A549 (cell line): ENCODE measurements at regions not wholly inside any gene's neighbourhood (a gene's known extent, or its start where the extent isn't known, plus 50 kb on each side); places are given as distances from the start of the nearest gene placed in this dataset.

Experiments used
- ATAC-seq, 2 experiments: fragments of 200-7000 bp in 1 of 2; fragments of >200 bp in 1 of 2; cut with Nextera tagmentation in 1 of 2; cut with Tn5 transposase in 1 of 2; 3 replicates each; pipeline versions ENCODE4 v1.8.0 to v1.9.1; 2018 to 2020; ENCODE audit warnings: mild to moderate bottlenecking in 1 of 2, moderate library complexity in 1 of 2
- CTCF ChIA-PET: fragments of 300-600 bp; sonication (Branson Sonifier 250); formaldehyde crosslinking; extraction: SDS; loops from one replicate; lab custom pipeline; 2021; ENCODE audit warnings: antibody characterized with exemption, inconsistent platforms; lab: Yijun Ruan, JAX
- POLR2A ChIA-PET: fragments of 350-600 bp; formaldehyde crosslinking; extraction: SDS; loops from one replicate; lab custom pipeline; 2021; ENCODE audit warnings: antibody characterized with exemption, inconsistent platforms; lab: Yijun Ruan, JAX
- DNase-seq, 2 experiments: peaks; one replicate each; pipeline versions ENCODE4 v3.0.0 to v3.0.0-alpha.2; 2011 to 2016; ENCODE audit warnings: low read depth in 1 of 2, low spot score in 1 of 2
- FAIRE-seq: peaks from 2 replicates; lab custom pipeline; 2011; peaks lifted over from hg19 to GRCh38; lab: Jason Lieb, UNC
- H3K27ac ChIP-seq, 2 experiments: fragments of >200 bp; sonication (Bioruptor Twin); formaldehyde crosslinking; 3 replicates each; pipeline ENCODE4 v1.5.1; 2016 to 2017
- H3K4me1 ChIP-seq: fragments of >200 bp; sonication (Bioruptor Twin); formaldehyde crosslinking; 3 replicates; pipeline ENCODE4 v1.6.1; 2016
- H3K4me2 ChIP-seq: fragments of >200 bp; sonication (Bioruptor Twin); formaldehyde crosslinking; 3 replicates; pipeline ENCODE4 v1.6.1; 2016
- H3K4me3 ChIP-seq: fragments of >200 bp; sonication (Bioruptor Twin); formaldehyde crosslinking; 3 replicates; pipeline ENCODE4 v1.5.1; 2016
- H3K9me3 ChIP-seq: fragments of >200 bp; sonication (Bioruptor Twin); formaldehyde crosslinking; 3 replicates; pipeline ENCODE4 v1.6.1; 2016
- BHLHE40 ChIP-seq: IDR thresholded peaks from 2 replicates; pipeline ENCODE4 v1.6.1; 2012; ENCODE audit warnings: low read depth, low read length, inconsistent platforms
- CBX2 ChIP-seq: fragments of 200-600 bp; sonication (generic); IDR thresholded peaks from 2 replicates; pipeline ENCODE4 v1.6.1; 2016; ENCODE audit warnings: low read depth, mild to moderate bottlenecking, borderline replicate concordance
- CBX8 ChIP-seq: fragments of 200-600 bp; sonication (generic); IDR thresholded peaks from 2 replicates; pipeline ENCODE4 v1.6.1; 2016
- CEBPB ChIP-seq, 2 experiments: fragments of >200 bp in 1 of 2; sonication (Bioruptor Twin) in 1 of 2; formaldehyde crosslinking in 1 of 2; IDR thresholded peaks; 2 replicates each; pipeline ENCODE4 v1.6.1; 2012 to 2016
- FOSL2 ChIP-seq, 2 experiments: fragments of 450-650 bp in 1 of 2; fragments of >200 bp in 1 of 2; sonication (Bioruptor Twin) in 1 of 2; formaldehyde crosslinking; IDR thresholded peaks; 2 replicates each; pipeline versions ENCODE4 v1.5.0 to v1.6.1; 2016 to 2020; ENCODE audit warnings: mild to moderate bottlenecking in 1 of 2, moderate library complexity in 1 of 2
- HOXA7 ChIP-seq: fragments of 250-450 bp; sonication (Bioruptor Pico); IDR thresholded peaks from 2 replicates; pipeline ENCODE4 v1.5.0; 2020; ENCODE audit warnings: mild to moderate bottlenecking, moderate library complexity
- HOXB13 ChIP-seq: fragments of 250-450 bp; sonication (Bioruptor Pico); IDR thresholded peaks from 2 replicates; pipeline ENCODE4 v1.5.0; 2020; ENCODE audit warnings: low read depth, mild to moderate bottlenecking, moderate library complexity
- HOXB5 ChIP-seq: fragments of 250-450 bp; sonication (Bioruptor Pico); IDR thresholded peaks from 2 replicates; pipeline ENCODE4 v1.5.0; 2020; ENCODE audit warnings: mild to moderate bottlenecking, moderate library complexity
- JUNB ChIP-seq: fragments of >200 bp; sonication (Bioruptor Twin); formaldehyde crosslinking; IDR thresholded peaks from 2 replicates; pipeline ENCODE4 v1.6.1; 2016
- MYC ChIP-seq: IDR thresholded peaks from 2 replicates; pipeline ENCODE4 v1.6.1; 2012; ENCODE audit warnings: mild to moderate bottlenecking, inconsistent platforms, low read length, improper control_type of control experiment, borderline replicate concordance
- RAD21 ChIP-seq, 2 experiments: fragments of >200 bp in 1 of 2; sonication (Bioruptor Twin) in 1 of 2; formaldehyde crosslinking in 1 of 2; IDR thresholded peaks in 1 of 2; conservative IDR thresholded peaks in 1 of 2; 2 replicates in 1 of 2; 3 replicates in 1 of 2; pipeline ENCODE4 v1.6.1; 2012 to 2018; ENCODE audit warnings: inconsistent platforms in 1 of 2
- RFX5 ChIP-seq: fragments of 450-650 bp; IDR thresholded peaks from 2 replicates; pipeline ENCODE4 v1.7.1; 2014; ENCODE audit warnings: antibody characterized with exemption, mild to moderate bottlenecking, moderate library complexity
- RNF2 ChIP-seq: fragments of 200-600 bp; sonication (generic); IDR thresholded peaks from 2 replicates; pipeline ENCODE4 v1.6.1; 2016; ENCODE audit warnings: low read depth, mild to moderate bottlenecking, antibody characterized with exemption, moderate library complexity, borderline replicate concordance
- ZFP36 ChIP-seq: fragments of 450-650 bp; IDR thresholded peaks from 2 replicates; pipeline ENCODE4 v1.6.1; 2014; ENCODE audit warnings: borderline replicate concordance; ENCODE audit not compliant: partially characterized antibody
- WGBS: methylation state at CpG from one replicate; pipeline ENCODE4 v1.1.6; 2017; ENCODE audit errors: missing lambda C conversion rate; 5-methylcytosine and 5-hydroxymethylcytosine counted together
- TF ChIP-seq, protein P1 (sequence below): fragments of >200 bp; sonication (Bioruptor Twin); formaldehyde crosslinking; IDR thresholded peaks from 2 replicates; pipeline ENCODE4 v1.6.1; 2016
- TF ChIP-seq, protein P2 (sequence below): fragments of 150-350 bp; IDR thresholded peaks from 2 replicates; pipeline ENCODE4 v1.6.1; 2014; ENCODE audit warnings: low read depth, mild to moderate bottlenecking, low read length
- TF ChIP-seq, protein P3 (sequence below): fragments of 200-600 bp; sonication (generic); IDR thresholded peaks from 2 replicates; pipeline ENCODE4 v1.6.1; 2016; ENCODE audit warnings: antibody characterized with exemption, mild to moderate bottlenecking, moderate library complexity
- TF ChIP-seq, protein P4 (sequence below): fragments of 450-650 bp; IDR thresholded peaks from 2 replicates; pipeline ENCODE4 v1.6.1; 2014; ENCODE audit warnings: antibody characterized with exemption

DNA sequence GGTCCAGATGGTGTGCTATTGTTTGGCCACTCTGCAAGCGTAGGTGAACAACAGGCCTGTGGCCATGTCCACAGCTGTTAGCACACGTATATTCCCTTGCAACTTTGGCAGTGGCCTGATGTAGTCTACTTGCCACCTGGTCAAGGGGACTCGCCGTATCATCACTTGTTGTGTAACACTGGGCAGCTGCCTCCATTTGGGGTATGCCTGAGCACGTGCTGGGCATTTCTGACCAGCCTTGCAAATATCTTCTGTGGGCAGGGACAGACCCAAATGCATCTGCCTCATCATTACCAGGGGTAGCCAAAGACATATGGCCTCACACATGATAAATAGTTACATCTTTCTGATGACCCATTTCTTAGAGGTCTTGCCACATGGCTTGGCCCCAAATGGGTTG lies 434.2 kb downstream of the DYNC2H1 start (continued):
- no peak for TF ChIP-seq ZFP36
- no peak for TF ChIP-seq RAD21 (conservative IDR thresholded peaks at IDR 0.05 in 1 of 2, IDR thresholded peaks at IDR 0.05 in 1 of 2)
- no peak for TF ChIP-seq CBX2
- no peak for TF ChIP-seq FOSL2 (IDR thresholded peaks at IDR 0.05)
- TF ChIP-seq FOSL2 (CRISPR knock-in tag; IDR thresholded peaks at IDR 0.05), result no peak
- no peak for TF ChIP-seq JUNB
- no peak for TF ChIP-seq CBX8
- TF ChIP-seq, protein P1, sequence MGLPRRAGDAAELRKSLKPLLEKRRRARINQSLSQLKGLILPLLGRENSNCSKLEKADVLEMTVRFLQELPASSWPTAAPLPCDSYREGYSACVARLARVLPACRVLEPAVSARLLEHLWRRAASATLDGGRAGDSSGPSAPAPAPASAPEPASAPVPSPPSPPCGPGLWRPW, result no peak

DNA sequence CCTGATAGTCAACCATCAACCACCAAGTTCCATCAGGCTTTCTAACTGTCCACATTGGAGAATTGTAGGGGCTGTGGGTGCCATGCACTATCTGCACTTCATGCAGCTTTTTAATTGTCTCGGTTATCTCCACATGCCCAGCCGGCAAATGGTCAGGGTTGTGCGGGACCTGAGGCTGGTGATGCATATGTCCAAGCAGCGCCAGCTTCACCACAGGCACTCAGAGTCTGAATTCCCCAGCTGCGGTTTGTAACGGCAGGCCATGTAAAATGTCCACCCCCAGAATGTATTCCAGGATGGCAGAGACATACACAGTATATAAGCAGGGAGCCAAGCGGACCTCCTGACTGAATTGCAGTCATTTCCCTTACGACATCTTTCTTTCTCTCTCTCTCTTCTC lies 435.6 kb downstream of the DYNC2H1 start:
- WGBS, result 85% methylated on average over 8 of the region's 8 CpGs
- Histone ChIP-seq H3K4me2 (no peak overlapping the region), H3K4me1 (no peaks in the 10 kb centered on the region), H3K4me3 (no peak overlapping the region), H3K27ac (no peak overlapping the region), H3K9me3 (peaks cover 9% of the 10 kb centered on the region; the same call in 2 of the 3 replicates)
- POLR2A ChIA-PET, result no interaction called here
- FAIRE-seq, result no peak
- CTCF ChIA-PET, result interaction anchor here (1.2 to 1.5 kb wide), 2 partner anchors 8 to 16 kb away, joined by 3 read pairs; no protein-coding TSS in a partner anchor
- TF ChIP-seq CEBPB (IDR thresholded peaks at IDR 0.05) (no peak), MYC (no peak), RNF2 (no peak), RFX5 (no peak), HOXB5 (CRISPR knock-in tag) (no peak), HOXA7 (no peak), JUNB (no peak)
- TF ChIP-seq, protein P2, sequence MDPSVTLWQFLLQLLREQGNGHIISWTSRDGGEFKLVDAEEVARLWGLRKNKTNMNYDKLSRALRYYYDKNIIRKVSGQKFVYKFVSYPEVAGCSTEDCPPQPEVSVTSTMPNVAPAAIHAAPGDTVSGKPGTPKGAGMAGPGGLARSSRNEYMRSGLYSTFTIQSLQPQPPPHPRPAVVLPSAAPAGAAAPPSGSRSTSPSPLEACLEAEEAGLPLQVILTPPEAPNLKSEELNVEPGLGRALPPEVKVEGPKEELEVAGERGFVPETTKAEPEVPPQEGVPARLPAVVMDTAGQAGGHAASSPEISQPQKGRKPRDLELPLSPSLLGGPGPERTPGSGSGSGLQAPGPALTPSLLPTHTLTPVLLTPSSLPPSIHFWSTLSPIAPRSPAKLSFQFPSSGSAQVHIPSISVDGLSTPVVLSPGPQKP, result no peak
- TF ChIP-seq, protein P3, sequence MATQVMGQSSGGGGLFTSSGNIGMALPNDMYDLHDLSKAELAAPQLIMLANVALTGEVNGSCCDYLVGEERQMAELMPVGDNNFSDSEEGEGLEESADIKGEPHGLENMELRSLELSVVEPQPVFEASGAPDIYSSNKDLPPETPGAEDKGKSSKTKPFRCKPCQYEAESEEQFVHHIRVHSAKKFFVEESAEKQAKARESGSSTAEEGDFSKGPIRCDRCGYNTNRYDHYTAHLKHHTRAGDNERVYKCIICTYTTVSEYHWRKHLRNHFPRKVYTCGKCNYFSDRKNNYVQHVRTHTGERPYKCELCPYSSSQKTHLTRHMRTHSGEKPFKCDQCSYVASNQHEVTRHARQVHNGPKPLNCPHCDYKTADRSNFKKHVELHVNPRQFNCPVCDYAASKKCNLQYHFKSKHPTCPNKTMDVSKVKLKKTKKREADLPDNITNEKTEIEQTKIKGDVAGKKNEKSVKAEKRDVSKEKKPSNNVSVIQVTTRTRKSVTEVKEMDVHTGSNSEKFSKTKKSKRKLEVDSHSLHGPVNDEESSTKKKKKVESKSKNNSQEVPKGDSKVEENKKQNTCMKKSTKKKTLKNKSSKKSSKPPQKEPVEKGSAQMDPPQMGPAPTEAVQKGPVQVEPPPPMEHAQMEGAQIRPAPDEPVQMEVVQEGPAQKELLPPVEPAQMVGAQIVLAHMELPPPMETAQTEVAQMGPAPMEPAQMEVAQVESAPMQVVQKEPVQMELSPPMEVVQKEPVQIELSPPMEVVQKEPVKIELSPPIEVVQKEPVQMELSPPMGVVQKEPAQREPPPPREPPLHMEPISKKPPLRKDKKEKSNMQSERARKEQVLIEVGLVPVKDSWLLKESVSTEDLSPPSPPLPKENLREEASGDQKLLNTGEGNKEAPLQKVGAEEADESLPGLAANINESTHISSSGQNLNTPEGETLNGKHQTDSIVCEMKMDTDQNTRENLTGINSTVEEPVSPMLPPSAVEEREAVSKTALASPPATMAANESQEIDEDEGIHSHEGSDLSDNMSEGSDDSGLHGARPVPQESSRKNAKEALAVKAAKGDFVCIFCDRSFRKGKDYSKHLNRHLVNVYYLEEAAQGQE, result no peak
- TF ChIP-seq, protein P4, sequence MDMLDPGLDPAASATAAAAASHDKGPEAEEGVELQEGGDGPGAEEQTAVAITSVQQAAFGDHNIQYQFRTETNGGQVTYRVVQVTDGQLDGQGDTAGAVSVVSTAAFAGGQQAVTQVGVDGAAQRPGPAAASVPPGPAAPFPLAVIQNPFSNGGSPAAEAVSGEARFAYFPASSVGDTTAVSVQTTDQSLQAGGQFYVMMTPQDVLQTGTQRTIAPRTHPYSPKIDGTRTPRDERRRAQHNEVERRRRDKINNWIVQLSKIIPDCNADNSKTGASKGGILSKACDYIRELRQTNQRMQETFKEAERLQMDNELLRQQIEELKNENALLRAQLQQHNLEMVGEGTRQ, result no peak
- no peak for ATAC-seq
- no peak for DNase-seq

DNA sequence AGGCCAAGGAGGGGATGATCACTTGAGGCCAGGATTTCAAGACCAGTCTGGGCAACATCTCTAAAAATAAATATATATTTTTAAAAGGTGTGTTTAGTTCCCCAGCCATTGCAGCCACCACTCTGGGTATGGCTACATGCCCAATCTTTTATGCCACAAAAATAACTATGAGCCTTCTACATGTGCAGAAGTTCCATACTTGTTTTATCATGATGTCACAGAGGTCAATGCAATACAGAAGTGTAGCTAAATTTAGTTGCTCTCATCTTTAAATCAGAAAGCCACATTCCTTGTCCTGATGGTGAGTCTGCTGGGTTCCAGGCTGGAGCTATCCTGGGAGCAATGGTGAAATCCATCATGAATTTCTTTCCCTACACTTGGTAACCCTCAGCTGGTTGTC lies 436.3 kb downstream of the DYNC2H1 start:
- no peak for TF ChIP-seq HOXB13 (CRISPR knock-in tag)
- no peak for TF ChIP-seq BHLHE40
- H3K27ac ChIP-seq, result no peak overlapping the region
- no peak overlapping the region for H3K4me3 ChIP-seq
- POLR2A ChIA-PET, result no interaction called here
- no peak for FAIRE-seq
- peaks cover 9% of the 10 kb centered on the region; the same call in 2 of the 3 replicates for H3K9me3 ChIP-seq
- H3K4me1 ChIP-seq, result no peaks in the 10 kb centered on the region
- ATAC-seq, result no peak
- no peak for DNase-seq
- CTCF ChIA-PET, result interaction anchor here (0.6 to 1.1 kb wide), 2 partner anchors 10 to 111 kb away, joined by 3 to 4 read pairs; no protein-coding TSS in a partner anchor
- H3K4me2 ChIP-seq, result no peak overlapping the region
